ENCODE measurements at regions not wholly inside any gene's neighbourhood (a gene's known extent, or its start where the extent isn't known, plus 50 kb on each side); places are given as distances from the start of the nearest gene placed in this dataset.

- no peak for DNase-seq
These were observed 718.0 kb downstream of the UTRN start for GRCh38 chr6:145003145-145003544.

GRCh38 chr6:145006914-145007313 is 721.8 kb downstream of the UTRN start:
- no peak for DNase-seq

GRCh38 chr6:145008715-145009114 is 723.6 kb downstream of the UTRN start:
- no peak for DNase-seq

GRCh38 chr6:145009711-145010110 is 724.6 kb downstream of the UTRN start:
- DNase-seq: no peak

DNA sequence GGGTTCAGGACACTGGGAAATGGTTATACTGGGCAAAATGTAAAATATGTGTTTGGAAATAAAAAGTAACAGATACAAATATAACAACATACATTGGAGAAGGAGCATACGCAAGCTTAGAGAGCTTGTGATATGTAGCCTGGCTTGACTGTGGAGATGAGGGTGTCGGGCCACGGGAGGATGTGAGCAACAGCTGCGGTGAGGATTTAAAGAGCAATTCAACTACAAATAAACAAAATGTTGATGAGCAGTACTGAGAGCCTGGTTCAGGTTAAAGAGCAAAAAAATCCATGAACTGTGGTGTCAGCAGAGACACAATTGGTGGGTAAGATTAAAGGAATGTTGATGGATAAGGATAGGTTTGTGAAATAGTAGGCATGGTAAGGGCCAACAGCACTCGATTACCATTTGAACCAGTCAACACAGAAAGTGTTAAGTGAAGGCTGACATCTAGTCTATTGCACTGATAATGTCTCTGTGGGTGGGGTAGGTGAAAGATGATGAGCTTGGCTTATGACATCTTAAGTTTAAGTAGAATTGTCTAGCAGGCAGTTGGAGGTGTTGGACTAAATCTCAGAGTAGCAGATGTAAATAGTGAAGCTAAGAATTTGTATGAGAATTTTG is 723.2 kb downstream of the EPM2A start:
- no peak for DNase-seq

DNA sequence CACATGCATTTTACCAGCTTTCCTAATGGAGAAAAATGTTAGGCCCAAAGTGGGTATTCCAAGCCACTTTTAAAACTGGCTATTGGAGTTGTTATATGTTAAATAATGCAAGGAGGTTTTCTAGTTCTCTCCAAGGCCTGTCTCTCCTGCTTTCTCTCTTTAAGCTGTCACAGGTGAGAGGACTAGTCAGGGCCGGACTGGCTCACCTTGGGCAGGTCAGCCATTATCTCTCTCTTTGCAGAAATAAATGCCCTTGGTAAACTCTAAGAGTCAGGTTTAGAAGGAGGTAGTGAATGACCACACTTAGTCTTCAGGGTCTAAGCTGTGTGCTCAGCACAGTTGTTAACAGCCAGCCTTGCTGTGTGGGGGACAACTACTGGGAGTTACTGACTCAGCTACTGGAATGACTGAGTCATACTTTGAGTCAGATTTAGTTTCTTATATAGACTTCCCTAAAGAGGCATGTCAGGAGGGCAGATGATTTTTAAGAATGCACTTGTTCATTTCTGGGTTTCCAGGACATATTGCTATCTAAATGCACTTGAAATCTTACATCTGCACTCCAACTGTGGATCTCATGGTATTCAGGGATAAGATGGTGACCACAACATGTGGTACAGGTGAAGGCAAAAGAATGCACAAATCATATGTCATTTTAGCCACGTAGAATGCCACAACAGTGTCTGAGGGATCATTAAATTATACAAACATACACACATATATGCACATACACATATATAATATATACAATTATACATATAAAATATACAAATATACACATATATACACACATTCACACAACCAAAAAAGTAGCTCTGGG is 719.4 kb downstream of the EPM2A start:
- no peak for DNase-seq

DNA sequence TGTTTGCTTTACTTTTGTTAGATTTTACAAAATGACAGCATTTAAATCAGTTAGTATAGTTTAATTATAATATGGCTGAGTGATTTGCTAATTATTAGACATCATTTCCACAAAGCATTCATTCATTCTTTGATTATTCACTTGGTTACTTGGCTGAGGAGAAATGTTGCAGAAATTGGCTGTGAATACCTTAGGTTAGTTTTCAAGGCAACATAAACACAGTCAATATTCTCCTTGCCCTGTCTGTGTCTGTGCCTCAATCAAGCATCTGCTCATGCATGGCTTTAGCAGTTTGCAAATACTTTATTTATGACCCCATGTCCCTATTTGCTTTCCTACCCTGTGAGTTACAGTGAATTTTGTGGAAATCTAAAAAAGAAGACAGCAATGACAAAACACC is 718.3 kb downstream of the EPM2A start:
- DNase-seq: no peak

DNA sequence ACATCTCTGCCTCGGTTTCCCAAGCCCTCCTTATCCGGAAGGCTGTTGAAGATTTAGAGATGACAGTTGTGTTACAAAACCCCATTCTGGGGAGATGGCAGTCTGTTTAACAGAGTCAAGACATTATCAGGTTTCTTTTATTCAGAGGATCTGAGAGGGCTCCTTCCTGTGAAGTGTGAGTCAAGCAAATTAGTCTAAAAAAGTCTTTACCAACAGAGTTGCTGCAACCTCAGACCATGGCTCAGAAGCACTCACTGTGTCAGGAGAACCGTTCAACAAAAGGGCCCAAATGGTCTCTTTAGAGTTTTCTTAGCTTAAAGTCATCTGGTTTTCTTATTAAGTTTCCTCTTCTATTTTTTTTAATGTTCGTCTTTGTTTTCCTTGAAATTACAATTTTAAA is 717.8 kb downstream of the EPM2A start:
- DNase-seq: no peak

DNA sequence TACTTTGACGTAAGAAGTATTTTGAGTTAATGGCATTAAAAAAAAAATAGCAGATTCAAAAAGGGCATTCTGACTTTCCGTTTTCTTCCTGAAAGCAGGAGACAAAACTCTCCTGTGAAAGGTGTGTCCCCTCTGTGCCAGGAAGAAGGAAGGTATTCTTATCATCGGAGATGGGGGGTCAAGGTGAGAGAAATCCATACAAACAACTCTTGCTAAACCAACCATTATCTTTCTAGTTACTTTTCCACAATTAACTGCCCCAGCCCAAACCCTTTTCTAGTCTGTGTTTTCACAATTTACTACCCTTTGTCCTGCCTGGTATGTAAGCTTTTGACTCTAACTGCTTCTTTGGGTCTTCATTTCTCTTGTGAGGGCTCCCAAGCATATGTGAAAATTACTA is 717.3 kb downstream of the EPM2A start:
- no peak for DNase-seq

DNA sequence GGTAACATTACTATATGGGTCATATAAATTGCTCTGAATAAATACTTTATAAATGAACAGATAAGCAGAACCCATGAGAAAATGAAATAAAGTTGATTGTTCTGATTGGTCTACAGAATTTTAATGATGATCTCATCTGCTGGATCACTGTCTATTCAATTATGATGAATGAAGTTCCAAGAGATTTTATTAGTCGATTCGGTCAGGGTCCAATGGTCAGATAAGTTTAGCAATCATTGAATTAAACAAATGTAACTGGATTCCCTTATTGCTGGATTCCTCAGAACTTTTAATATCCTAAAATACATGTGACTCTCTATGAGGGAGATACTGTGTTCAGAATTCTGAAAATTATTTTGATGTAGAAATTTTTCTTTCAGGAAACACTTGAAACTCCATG is 715.2 kb downstream of the EPM2A start:
- no peak for DNase-seq

DNA sequence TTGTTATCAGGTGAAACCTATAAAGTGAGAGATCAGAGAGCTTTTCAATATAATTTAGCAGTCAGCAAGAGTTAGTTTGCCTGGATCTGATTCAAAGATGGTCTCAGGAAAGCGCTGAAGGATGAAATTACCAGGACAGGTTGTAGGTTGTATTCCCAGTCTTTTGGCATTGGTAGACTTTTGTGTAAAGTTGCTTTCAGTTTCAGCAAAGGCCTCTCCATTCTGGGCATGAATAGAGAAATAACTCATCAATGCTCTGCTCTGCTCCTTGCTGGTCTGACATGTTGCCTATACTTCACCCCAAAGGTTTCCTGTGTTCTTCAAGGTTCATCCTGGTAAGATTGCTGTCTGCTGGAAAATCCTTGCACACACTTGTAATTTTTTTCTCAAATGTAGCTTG is 714.8 kb downstream of the EPM2A start:
- no peak for DNase-seq

DNA sequence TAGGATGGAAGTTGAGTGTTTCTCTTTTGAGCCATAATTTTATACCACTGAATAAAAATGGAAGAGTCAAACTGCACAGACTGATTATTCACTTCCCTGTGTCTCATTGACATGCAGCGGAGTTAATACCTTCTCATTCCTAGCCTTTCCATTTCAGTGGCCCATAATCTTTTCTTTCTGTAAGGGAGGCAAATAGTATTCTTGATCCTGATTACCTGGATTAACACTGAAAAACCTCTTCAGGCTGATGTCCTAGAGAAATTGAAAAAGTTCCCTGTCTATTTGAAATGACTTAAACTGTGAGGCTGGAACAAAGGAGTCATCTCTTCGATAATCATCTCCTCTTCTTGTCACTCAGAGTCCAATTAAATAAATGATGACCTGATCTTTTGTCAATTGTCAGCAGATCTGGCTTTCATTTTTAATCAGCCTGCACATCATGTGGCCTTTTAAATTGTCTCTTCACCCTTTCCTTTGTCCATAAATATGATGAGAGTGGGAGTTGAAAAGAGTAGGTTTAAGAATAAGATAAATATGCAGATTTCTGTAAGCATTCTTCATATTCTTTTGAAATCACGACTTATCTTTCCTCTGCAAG is 713.0 kb downstream of the EPM2A start:
- DNase-seq: no peak

GRCh38 chr6:145023116-145023726 is 712.1 kb downstream of the EPM2A start:
- no peak for DNase-seq

- DNase-seq: no peak
These were observed 709.8 kb downstream of the EPM2A start for GRCh38 chr6:145025488-145025887.

- DNase-seq: no peak
These were observed 709.0 kb downstream of the EPM2A start for GRCh38 chr6:145026267-145026679.

GRCh38 chr6:145028144-145028818 is 707.0 kb downstream of the EPM2A start:
- no peak for DNase-seq

- DNase-seq: no peak
These were observed 704.3 kb downstream of the EPM2A start for GRCh38 chr6:145031001-145031400.

DNA sequence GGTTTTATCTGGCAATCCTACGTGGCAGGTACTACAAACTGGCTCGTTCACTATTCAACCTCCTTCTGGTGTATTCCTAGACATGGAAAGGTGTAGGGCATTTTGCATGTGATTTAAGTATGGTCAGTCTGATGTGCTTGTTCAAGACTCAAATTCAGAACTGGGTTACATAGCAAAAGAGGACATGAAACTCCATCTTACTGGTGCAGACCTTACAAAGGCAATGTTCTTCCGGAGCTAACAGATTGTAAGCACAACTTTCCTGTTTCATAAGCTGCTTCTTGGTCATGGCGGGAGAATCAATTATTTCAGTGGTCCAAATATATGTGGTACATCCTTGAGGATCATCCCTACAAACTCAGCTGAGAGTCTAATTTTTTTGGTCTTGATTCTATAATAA is 703.4 kb downstream of the EPM2A start:
- no peak for DNase-seq

DNA sequence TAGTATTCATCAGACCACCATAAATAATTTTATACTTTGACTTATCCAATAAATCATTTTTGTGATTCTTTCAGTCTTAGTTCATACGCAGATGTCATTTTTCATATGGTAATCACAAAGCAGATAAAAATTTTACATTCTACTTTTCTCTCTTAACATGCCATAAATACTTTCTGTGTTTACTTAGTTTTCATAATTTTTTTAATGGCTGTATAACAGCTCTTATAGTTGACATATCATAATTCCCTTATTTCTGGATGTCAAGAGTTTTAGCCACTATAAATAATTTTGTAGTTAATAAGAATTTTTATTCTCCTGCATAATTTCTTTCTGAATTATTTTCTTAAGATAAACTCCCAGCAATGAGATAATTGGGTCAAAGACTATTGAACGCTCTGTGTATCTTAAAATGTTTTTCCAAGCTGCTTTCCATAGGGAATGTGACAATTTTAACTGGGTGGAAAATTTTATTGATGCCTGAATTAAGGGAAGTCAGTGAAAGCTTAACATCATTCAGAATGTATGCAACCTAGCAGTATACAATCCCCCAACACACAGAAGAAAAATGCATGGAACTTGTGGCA is 702.7 kb downstream of the EPM2A start:
- no peak for DNase-seq

- no peak for DNase-seq
These were observed 700.7 kb downstream of the EPM2A start for GRCh38 chr6:145034664-145035063.

- no peak for DNase-seq
These were observed 699.1 kb downstream of the EPM2A start for GRCh38 chr6:145036236-145036635.

GRCh38 chr6:145036848-145037567 is 698.3 kb downstream of the EPM2A start:
- DNase-seq: no peak
